Sigmoid colon (tissue), 4 donors: ENCODE measurements at regions not wholly inside any gene's neighbourhood (a gene's known extent, or its start where the extent isn't known, plus 50 kb on each side); places are given as distances from the start of the nearest gene placed in this dataset.
"Not testable (repeated sequence)": the region's sequence is repeated elsewhere in the genome, so short reads cannot be mapped to it uniquely, and the experiment has no call there.

Experiments used
- EP300 ChIP-seq, 4 donors: sonication (generic); formaldehyde crosslinking; IDR thresholded peaks; one replicate each; pipeline ENCODE4 v1.6.1; 2017; ENCODE audit warnings: antibody characterized with exemption in 4 of 4
- POLR2A ChIP-seq, 2 donors: fragments of 450-650 bp; IDR thresholded peaks; one replicate each; pipeline ENCODE4 v1.6.1; 2016; ENCODE audit warnings: antibody characterized with exemption in 2 of 2, mild to moderate bottlenecking in 2 of 2, moderate library complexity in 2 of 2
- POLR2AphosphoS5 ChIP-seq, 4 donors: sonication (generic); formaldehyde crosslinking; IDR thresholded peaks; one replicate each; pipeline ENCODE4 v1.6.1; 2017; ENCODE audit warnings: antibody characterized with exemption in 4 of 4
- TF ChIP-seq, protein P1 (sequence below), 4 experiments: fragments of 450-650 bp in 3 of 4; fragments of 200-600 bp in 1 of 4; IDR thresholded peaks; one replicate each; pipeline ENCODE4 v1.5.1; 2016 to 2019; ENCODE audit warnings: antibody characterized with exemption in 4 of 4, mild to moderate bottlenecking in 3 of 4, moderate library complexity in 2 of 4

GRCh38 chr7:86987358-86987757 is 72.1 kb downstream of the ELAPOR2 start:
- TF ChIP-seq, protein P1, sequence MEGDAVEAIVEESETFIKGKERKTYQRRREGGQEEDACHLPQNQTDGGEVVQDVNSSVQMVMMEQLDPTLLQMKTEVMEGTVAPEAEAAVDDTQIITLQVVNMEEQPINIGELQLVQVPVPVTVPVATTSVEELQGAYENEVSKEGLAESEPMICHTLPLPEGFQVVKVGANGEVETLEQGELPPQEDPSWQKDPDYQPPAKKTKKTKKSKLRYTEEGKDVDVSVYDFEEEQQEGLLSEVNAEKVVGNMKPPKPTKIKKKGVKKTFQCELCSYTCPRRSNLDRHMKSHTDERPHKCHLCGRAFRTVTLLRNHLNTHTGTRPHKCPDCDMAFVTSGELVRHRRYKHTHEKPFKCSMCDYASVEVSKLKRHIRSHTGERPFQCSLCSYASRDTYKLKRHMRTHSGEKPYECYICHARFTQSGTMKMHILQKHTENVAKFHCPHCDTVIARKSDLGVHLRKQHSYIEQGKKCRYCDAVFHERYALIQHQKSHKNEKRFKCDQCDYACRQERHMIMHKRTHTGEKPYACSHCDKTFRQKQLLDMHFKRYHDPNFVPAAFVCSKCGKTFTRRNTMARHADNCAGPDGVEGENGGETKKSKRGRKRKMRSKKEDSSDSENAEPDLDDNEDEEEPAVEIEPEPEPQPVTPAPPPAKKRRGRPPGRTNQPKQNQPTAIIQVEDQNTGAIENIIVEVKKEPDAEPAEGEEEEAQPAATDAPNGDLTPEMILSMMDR (IDR thresholded peaks at IDR 0.05): not testable (repeated sequence)
- not testable (repeated sequence) for TF ChIP-seq POLR2AphosphoS5, POLR2A, EP300 (IDR thresholded peaks at IDR 0.05)
